Stimulated activated naive CD8-positive, alpha-beta T cell treated with anti-CD3 and anti-CD28 coated beads, Interleukin-15, amount 100 ng/mL, for 72 hours (primary cell): ENCODE measurements at regions not wholly inside any gene's neighbourhood (a gene's known extent, or its start where the extent isn't known, plus 50 kb on each side); places are given as distances from the start of the nearest gene placed in this dataset.
"Not testable (repeated sequence)": the region's sequence is repeated elsewhere in the genome, so short reads cannot be mapped to it uniquely, and the experiment has no call there.

Experiments
- ATAC-seq: fragments of 150-1000 bp; cut with Tn5 transposase; 2 replicates; pipeline ENCODE4 v1.10.0; 2021; ENCODE audit warnings: mild to moderate bottlenecking, moderate library complexity
- DNase-seq, 2 donors: peaks; one replicate each; pipeline ENCODE4 v3.0.0; 2021 to 2022
- H3K27ac Mint-ChIP-seq, 2 donors: one replicate each; pipeline ENCODE4 v1.8.0; 2022; ENCODE audit warnings: mild to moderate bottlenecking in 2 of 2, mixed read lengths in 2 of 2, moderate library complexity in 2 of 2
- H3K27me3 Mint-ChIP-seq: one replicate; pipeline ENCODE4 v1.8.0; 2022; ENCODE audit warnings: mixed read lengths
- H3K4me1 Mint-ChIP-seq: one replicate; pipeline ENCODE4 v1.8.0; 2022; ENCODE audit warnings: mild to moderate bottlenecking, mixed read lengths
- H3K4me3 Mint-ChIP-seq, 2 donors: one replicate each; pipeline ENCODE4 v1.8.0; 2022; ENCODE audit warnings: mild to moderate bottlenecking in 2 of 2, mixed read lengths in 2 of 2, moderate library complexity in 1 of 2
- H3K9me3 Mint-ChIP-seq, 2 donors: one replicate each; pipeline ENCODE4 v1.8.0; 2022; ENCODE audit warnings: mixed read lengths in 2 of 2

DNA sequence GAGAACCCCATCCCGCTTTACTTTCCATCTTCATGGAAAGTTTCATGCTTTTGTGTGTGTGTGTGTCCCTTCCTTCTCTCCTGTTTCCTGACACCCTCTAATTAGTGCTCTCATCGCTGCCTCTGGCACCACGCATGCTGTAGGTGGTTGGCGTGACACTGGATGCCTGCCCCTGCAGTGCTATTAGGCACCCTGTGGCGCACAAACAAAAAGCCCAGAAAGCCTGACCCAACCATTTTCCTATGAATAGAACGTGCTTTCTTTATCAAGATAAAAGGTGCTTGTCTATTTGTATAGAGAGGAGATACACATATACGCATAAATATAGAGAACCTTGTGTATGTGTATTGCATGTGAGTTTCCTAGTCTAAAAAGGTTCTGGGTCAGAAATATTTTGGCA, 120.8 kb upstream of the CDCA7L start:
- DNase-seq (no peak), ATAC-seq (no peak)
- Mint-ChIP-seq H3K27ac (no peak overlapping the region), H3K4me1 (no peaks in the 10 kb centered on the region), H3K9me3 (no peaks in the 10 kb centered on the region), H3K27me3 (peaks cover 15% of the 10 kb centered on the region), H3K4me3 (no peak overlapping the region)

GRCh38 chr7:22064816-22065215, 119.1 kb upstream of the CDCA7L start:
- Mint-ChIP-seq H3K27me3 (peaks cover 21% of the 10 kb centered on the region), H3K27ac (no peak overlapping the region), H3K9me3 (no peaks in the 10 kb centered on the region), H3K4me3 (no peak overlapping the region), H3K4me1 (no peaks in the 10 kb centered on the region)
- ATAC-seq (no peak), DNase-seq (no peak)

GRCh38 chr7:22061775-22062174, 116.1 kb upstream of the CDCA7L start:
- H3K9me3 Mint-ChIP-seq, result no peaks in the 10 kb centered on the region
- peaks cover 22% of the 10 kb centered on the region for H3K27me3 Mint-ChIP-seq
- no peaks in the 10 kb centered on the region for H3K4me1 Mint-ChIP-seq
- ATAC-seq (no peak), DNase-seq (no peak)
- H3K27ac Mint-ChIP-seq, result no peak overlapping the region
- no peak overlapping the region for H3K4me3 Mint-ChIP-seq

GRCh38 chr7:22060863-22061262, 115.2 kb upstream of the CDCA7L start:
- no peaks in the 10 kb centered on the region for H3K9me3 Mint-ChIP-seq
- ATAC-seq (no peak), DNase-seq (no peak)
- no peak overlapping the region for H3K4me3 Mint-ChIP-seq
- H3K4me1 Mint-ChIP-seq, result no peaks in the 10 kb centered on the region
- H3K27ac Mint-ChIP-seq, result no peak overlapping the region
- peaks cover 26% of the 10 kb centered on the region for H3K27me3 Mint-ChIP-seq

DNA sequence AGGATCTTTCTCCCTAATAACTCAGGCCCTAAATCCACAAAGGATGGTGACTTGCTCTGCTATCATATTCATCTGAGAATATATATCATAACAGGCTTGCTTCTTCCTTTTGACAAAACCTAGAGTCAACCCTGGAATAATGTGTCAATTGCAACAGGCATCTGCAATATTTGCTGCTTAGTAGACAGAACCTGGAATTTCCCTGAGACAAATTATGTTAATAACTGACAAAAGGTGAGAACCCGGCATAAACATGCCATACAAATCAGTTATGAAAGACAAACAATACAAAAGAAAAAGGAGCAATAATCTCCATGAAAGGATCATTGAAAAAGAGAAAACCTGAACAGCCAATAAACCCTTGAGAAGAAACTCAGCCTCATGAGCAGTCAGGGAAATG, 114.5 kb upstream of the CDCA7L start:
- Mint-ChIP-seq H3K9me3 (no peaks in the 10 kb centered on the region), H3K4me3 (no peak overlapping the region), H3K27me3 (peaks cover 33% of the 10 kb centered on the region), H3K4me1 (no peaks in the 10 kb centered on the region), H3K27ac (no peak overlapping the region)
- ATAC-seq (no peak), DNase-seq (no peak)

- Mint-ChIP-seq H3K9me3 (no peaks in the 10 kb centered on the region), H3K27me3 (peaks cover 53% of the 10 kb centered on the region), H3K27ac (no peak overlapping the region), H3K4me1 (no peaks in the 10 kb centered on the region), H3K4me3 (no peak overlapping the region)
- DNase-seq, result no peak
- no peak for ATAC-seq
These were observed 109.5 kb upstream of the CDCA7L start for GRCh38 chr7:22055226-22055625.

GRCh38 chr7:22052674-22053365, 107.1 kb upstream of the CDCA7L start:
- Mint-ChIP-seq H3K9me3 (no peaks in the 10 kb centered on the region), H3K4me3 (no peak overlapping the region), H3K27ac (peak overlapping the region in 1 of 2 donors; percentile 34), H3K4me1 (no peaks in the 10 kb centered on the region), H3K27me3 (peaks cover 52% of the 10 kb centered on the region)
- no peak for DNase-seq
- no peak for ATAC-seq

GRCh38 chr7:22051886-22052673, 106.4 kb upstream of the CDCA7L start:
- Mint-ChIP-seq H3K27me3 (peaks cover 49% of the 10 kb centered on the region), H3K9me3 (no peaks in the 10 kb centered on the region), H3K27ac (no peak overlapping the region), H3K4me3 (no peak overlapping the region), H3K4me1 (no peaks in the 10 kb centered on the region)
- no peak for DNase-seq
- no peak for ATAC-seq

DNA sequence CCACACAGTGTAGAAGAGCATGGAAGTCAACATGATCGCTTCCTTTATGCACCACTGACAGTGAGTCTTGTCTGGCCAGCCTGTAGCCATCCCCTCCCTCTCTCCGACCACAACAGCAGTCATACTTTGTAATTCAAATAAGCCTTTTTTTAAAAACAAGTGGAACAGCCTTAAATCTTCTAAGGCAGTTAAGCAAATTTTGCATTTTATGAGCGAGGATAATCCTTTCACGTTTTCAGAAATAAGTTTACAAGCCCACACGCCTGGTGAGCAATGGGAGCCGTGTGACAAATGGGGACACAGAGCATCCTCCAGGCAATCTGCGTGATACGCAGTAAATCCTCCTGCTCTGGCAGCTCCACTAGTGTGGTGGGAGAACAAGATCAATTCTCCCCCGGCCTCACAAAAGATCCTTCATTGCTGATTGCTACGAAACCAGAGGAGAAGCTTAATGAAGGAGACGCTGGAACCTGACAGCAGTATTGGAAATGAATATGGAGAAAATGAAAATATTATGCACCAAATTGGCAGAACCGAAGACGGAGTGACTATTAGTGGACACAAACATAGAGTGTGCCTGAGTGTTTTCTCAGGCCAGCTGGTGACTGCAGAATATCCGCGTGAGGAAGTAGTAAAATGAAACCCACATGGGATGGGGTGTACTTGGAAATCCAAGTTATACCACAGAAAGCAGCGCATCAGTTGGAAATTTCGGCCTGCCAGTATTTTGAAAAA, 104.2 kb upstream of the CDCA7L start:
- H3K27me3 Mint-ChIP-seq, result peaks cover 36% of the 10 kb centered on the region
- H3K4me1 Mint-ChIP-seq, result no peaks in the 10 kb centered on the region
- no peak overlapping the region for H3K4me3 Mint-ChIP-seq
- H3K9me3 Mint-ChIP-seq, result no peaks in the 10 kb centered on the region
- DNase-seq, result no peak
- ATAC-seq, result no peak
- H3K27ac Mint-ChIP-seq, result no peak overlapping the region

GRCh38 chr7:22043367-22043766, 97.7 kb upstream of the CDCA7L start:
- no peaks in the 10 kb centered on the region for H3K4me1 Mint-ChIP-seq

GRCh38 chr7:22040923-22041595, 95.4 kb upstream of the CDCA7L start:
- H3K27ac Mint-ChIP-seq, result no peak overlapping the region
- H3K4me3 Mint-ChIP-seq, result no peak overlapping the region
- no peaks in the 10 kb centered on the region for H3K9me3 Mint-ChIP-seq
- peaks cover 39% of the 10 kb centered on the region for H3K27me3 Mint-ChIP-seq
- no peak for ATAC-seq
- DNase-seq, result no peak
- no peaks in the 10 kb centered on the region for H3K4me1 Mint-ChIP-seq

More at GRCh38 chr7:22043367-22043766, 97.7 kb upstream of the CDCA7L start:
- Mint-ChIP-seq H3K27me3 (peaks cover 27% of the 10 kb centered on the region), H3K27ac (no peak overlapping the region), H3K9me3 (no peaks in the 10 kb centered on the region), H3K4me3 (no peak overlapping the region)
- DNase-seq, result no peak
- ATAC-seq, result no peak

- Mint-ChIP-seq H3K27ac (no peak overlapping the region), H3K27me3 (peaks cover 36% of the 10 kb centered on the region), H3K4me3 (no peak overlapping the region), H3K4me1 (no peaks in the 10 kb centered on the region), H3K9me3 (no peaks in the 10 kb centered on the region)
- ATAC-seq (no peak), DNase-seq (no peak)
These were observed 94.0 kb upstream of the CDCA7L start for GRCh38 chr7:22039670-22040069.

- not testable (repeated sequence) for H3K4me1 Mint-ChIP-seq, H3K27me3 Mint-ChIP-seq, H3K4me3 Mint-ChIP-seq, ATAC-seq, H3K9me3 Mint-ChIP-seq, DNase-seq, H3K27ac Mint-ChIP-seq
These were observed 86.7 kb upstream of the CDCA7L start for GRCh38 chr7:22032356-22032755.

GRCh38 chr7:22028656-22029055, 83.0 kb upstream of the CDCA7L start:
- DNase-seq, H3K4me3 Mint-ChIP-seq, H3K4me1 Mint-ChIP-seq, H3K9me3 Mint-ChIP-seq, ATAC-seq, H3K27ac Mint-ChIP-seq, H3K27me3 Mint-ChIP-seq: not testable (repeated sequence)

DNA sequence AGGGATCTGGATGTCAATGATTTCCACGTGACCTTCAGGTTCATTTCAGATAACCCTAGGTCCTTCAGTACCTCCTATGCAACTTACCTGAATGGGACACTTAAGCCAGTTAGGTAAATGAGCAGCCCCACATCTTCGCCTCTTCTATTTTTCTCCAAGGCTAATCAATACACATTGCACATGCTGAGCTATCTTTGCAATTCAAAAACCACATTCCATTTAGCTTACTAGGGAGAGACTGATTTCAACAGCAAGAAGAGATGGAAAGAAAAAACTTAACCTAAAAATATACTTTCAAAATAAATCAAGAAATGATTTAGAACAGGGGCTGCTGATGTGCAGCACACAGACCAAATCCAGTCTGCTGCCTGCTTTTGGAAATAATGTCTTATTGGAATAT, 81.8 kb upstream of the CDCA7L start:
- Mint-ChIP-seq H3K4me3 (no peak overlapping the region), H3K27me3 (peaks cover 14% of the 10 kb centered on the region), H3K27ac (no peak overlapping the region), H3K4me1 (no peaks in the 10 kb centered on the region), H3K9me3 (no peaks in the 10 kb centered on the region)
- ATAC-seq, result no peak
- no peak for DNase-seq
